Astrocyte of the spinal cord (primary cell): ENCODE measurements at regions not wholly inside any gene's neighbourhood (a gene's known extent, or its start where the extent isn't known, plus 50 kb on each side); places are given as distances from the start of the nearest gene placed in this dataset.
A peak's percentile ranks its signal among the peaks of the same experiment; 100 is the strongest.

Experiments used
- DNase-seq: peaks from one replicate; pipeline ENCODE4 v3.0.0; 2011; ENCODE audit warnings: low read depth, low spot score
- H3K4me3 ChIP-seq: 2 replicates; pipeline ENCODE4 v1.5.1; 2011; ENCODE audit warnings: low read depth, mild to moderate bottlenecking, low read length, moderate library complexity
- CTCF ChIP-seq: IDR thresholded peaks from 2 replicates; pipeline ENCODE4 v1.5.1; 2012; ENCODE audit warnings: low read depth, mild to moderate bottlenecking, low read length, inconsistent platforms
- in situ Hi-C: cut with HindIII; loops from 2 replicates; pipeline ENCODE4 v1.10.0; 2017; ENCODE audit warnings: low sequenced_read_pairs

- no peak for DNase-seq
- in situ Hi-C loops = no loop called here
- TF ChIP-seq CTCF = no peak
Observed at GRCh38 chr22:47854680-47855079, 1092.2 kb downstream of the TBC1D22A start.

GRCh38 chr22:47854251-47854650, 1091.8 kb downstream of the TBC1D22A start:
- no peak overlapping the region for H3K4me3 ChIP-seq
- no peak for TF ChIP-seq CTCF
- in situ Hi-C loops = no loop called here
- DNase-seq = no peak

More at GRCh38 chr22:47854680-47855079, 1092.2 kb downstream of the TBC1D22A start:
- no peak overlapping the region for H3K4me3 ChIP-seq

- in situ Hi-C loops = no loop called here
- TF ChIP-seq CTCF = no peak
Observed at GRCh38 chr22:47853750-47854149, 1091.3 kb downstream of the TBC1D22A start.

GRCh38 chr22:47851586-47851985, 1089.1 kb downstream of the TBC1D22A start:
- no peak for TF ChIP-seq CTCF
- H3K4me3 ChIP-seq = no peak overlapping the region
- DNase-seq = no peak
- in situ Hi-C loops = no loop called here

More at GRCh38 chr22:47853750-47854149, 1091.3 kb downstream of the TBC1D22A start:
- no peak overlapping the region for H3K4me3 ChIP-seq
- DNase-seq = no peak

GRCh38 chr22:47850644-47851151, 1088.2 kb downstream of the TBC1D22A start:
- peak; percentile 15 for DNase-seq
- no peak overlapping the region for H3K4me3 ChIP-seq
- no peak for TF ChIP-seq CTCF
- in situ Hi-C loops = no loop called here

- no peak overlapping the region for H3K4me3 ChIP-seq
- in situ Hi-C loops = no loop called here
- DNase-seq = no peak
- TF ChIP-seq CTCF = no peak
Observed at GRCh38 chr22:47849576-47849975, 1087.1 kb downstream of the TBC1D22A start.
